ENCODE measurements at regions not wholly inside any gene's neighbourhood (a gene's known extent, or its start where the extent isn't known, plus 50 kb on each side); places are given as distances from the start of the nearest gene placed in this dataset.

GRCh38 chr18:10128921-10129501, 215.2 kb downstream of the VAPA start:
- H3K4me1 ChIP-seq (ENCODE audit: control insufficient read depth, insufficient read depth, low read length) = peaks cover 2% of the 10 kb centered on the region; the same call in 1 of the 2 replicates
- no peak overlapping the region for H3K14ac ChIP-seq (replicated peaks; ENCODE audit: low read depth, low read length)
- no peak overlapping the region for H2BK15ac ChIP-seq (ENCODE audit: low read depth, low read length)
- no peak overlapping the region for H3K18ac ChIP-seq (ENCODE audit: low read depth, low read length)
- dilution Hi-C loops (cut with HindIII; ENCODE audit: low sequenced_read_pairs, unreplicated experiment) = no loop called here
- ATAC-seq (ENCODE audit: low read depth) (no peak), DNase-seq (no peak)
- H3K9me1 ChIP-seq (ENCODE audit: insufficient read depth, low read length) = no peaks in the 10 kb centered on the region
- H2BK5ac ChIP-seq (ENCODE audit: low read depth, low read length, poor library complexity, severe bottlenecking) = no peak overlapping the region
- no peak overlapping the region for H4K5ac ChIP-seq (ENCODE audit: low read depth, low read length)
- no peak overlapping the region for H3K4ac ChIP-seq (ENCODE audit: low read depth, low read length)
- intact Hi-C loops (cut with micrococcal nuclease) = no loop called here
- TF ChIP-seq, protein P1, sequence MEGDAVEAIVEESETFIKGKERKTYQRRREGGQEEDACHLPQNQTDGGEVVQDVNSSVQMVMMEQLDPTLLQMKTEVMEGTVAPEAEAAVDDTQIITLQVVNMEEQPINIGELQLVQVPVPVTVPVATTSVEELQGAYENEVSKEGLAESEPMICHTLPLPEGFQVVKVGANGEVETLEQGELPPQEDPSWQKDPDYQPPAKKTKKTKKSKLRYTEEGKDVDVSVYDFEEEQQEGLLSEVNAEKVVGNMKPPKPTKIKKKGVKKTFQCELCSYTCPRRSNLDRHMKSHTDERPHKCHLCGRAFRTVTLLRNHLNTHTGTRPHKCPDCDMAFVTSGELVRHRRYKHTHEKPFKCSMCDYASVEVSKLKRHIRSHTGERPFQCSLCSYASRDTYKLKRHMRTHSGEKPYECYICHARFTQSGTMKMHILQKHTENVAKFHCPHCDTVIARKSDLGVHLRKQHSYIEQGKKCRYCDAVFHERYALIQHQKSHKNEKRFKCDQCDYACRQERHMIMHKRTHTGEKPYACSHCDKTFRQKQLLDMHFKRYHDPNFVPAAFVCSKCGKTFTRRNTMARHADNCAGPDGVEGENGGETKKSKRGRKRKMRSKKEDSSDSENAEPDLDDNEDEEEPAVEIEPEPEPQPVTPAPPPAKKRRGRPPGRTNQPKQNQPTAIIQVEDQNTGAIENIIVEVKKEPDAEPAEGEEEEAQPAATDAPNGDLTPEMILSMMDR (conservative IDR thresholded peaks at IDR 0.05; ENCODE audit: low read depth, low read length) = no peak
- no peak for TF ChIP-seq BHLHE40 (IDR thresholded peaks at IDR 0.05; ENCODE audit: low read depth, low read length)
- TF ChIP-seq FOS (IDR thresholded peaks at IDR 0.05; ENCODE audit: low read depth, low read length) = no peak
- no peak for TF ChIP-seq MAFK (IDR thresholded peaks at IDR 0.05; ENCODE audit: low read depth, low read length)
- no peak for TF ChIP-seq RAD21 (IDR thresholded peaks at IDR 0.05; ENCODE audit: low read length)
- no peak for TF ChIP-seq RFX5 (IDR thresholded peaks at IDR 0.05; ENCODE audit: low read depth, low read length)
- no peak for TF ChIP-seq ELK1 (IDR thresholded peaks at IDR 0.05; ENCODE audit: borderline replicate concordance, low read depth, low read length)
- TF ChIP-seq MXI1 (IDR thresholded peaks at IDR 0.05; ENCODE audit: borderline replicate concordance, low read depth, low read length) = no peak
- TF ChIP-seq RCOR1 (IDR thresholded peaks at IDR 0.05; ENCODE audit: insufficient replicate concordance, low read length) = no peak
- TF ChIP-seq POLR2A (IDR thresholded peaks at IDR 0.05; ENCODE audit: low read depth, low read length) = no peak
- no peak for TF ChIP-seq CEBPB (IDR thresholded peaks at IDR 0.05; ENCODE audit: low read depth, low read length)
- no peak for TF ChIP-seq MAZ (IDR thresholded peaks at IDR 0.05; ENCODE audit: borderline replicate concordance, low read depth, low read length)
- TF ChIP-seq SMC3 (IDR thresholded peaks at IDR 0.05; ENCODE audit: low read depth, low read length) = no peak
- no peak for TF ChIP-seq NFE2L2 (IDR thresholded peaks at IDR 0.05; ENCODE audit: low read depth, low read length)
- TF ChIP-seq USF2 (IDR thresholded peaks at IDR 0.05; ENCODE audit: low read depth, low read length) = no peak
- TF ChIP-seq CHD1 (IDR thresholded peaks at IDR 0.05; ENCODE audit: low read depth, low read length) = no peak
- no peak overlapping the region for H2AK9ac ChIP-seq (replicated peaks; ENCODE audit: low read depth, low read length, poor library complexity)
- H3K27ac ChIP-seq (ENCODE audit: insufficient read depth, low read length) = no peak overlapping the region
- H2BK20ac ChIP-seq (ENCODE audit: low read depth, low read length) = no peak overlapping the region
- no peak overlapping the region for H2AFZ ChIP-seq (replicated peaks; ENCODE audit: low read length, poor library complexity)
- H3K79me1 ChIP-seq (ENCODE audit: low read depth in 1 of 2, low read length in 2 of 2) = no peaks in the 10 kb centered on the region
- H3K4me2 ChIP-seq (ENCODE audit: low read depth, low read length) = no peak overlapping the region
- peaks cover 15% of the 10 kb centered on the region for H3K27me3 ChIP-seq (ENCODE audit: control insufficient read depth, insufficient read depth, low read length)
- H3K23ac ChIP-seq (ENCODE audit: low read depth, low read length) = no peak overlapping the region
- no peak overlapping the region for H2BK120ac ChIP-seq (ENCODE audit: low read depth, low read length)
- no peak overlapping the region for H4K8ac ChIP-seq (ENCODE audit: low read depth in 2 of 2, low read length in 2 of 2)
- in situ Hi-C loops (cut with MboI; ENCODE audit: low sequenced_read_pairs) = no loop called here
- ChIA-PET POLR2A (ENCODE audit: unreplicated experiment) (no interaction called here), CTCF (no interaction called here)
- H4K91ac ChIP-seq (ENCODE audit: insufficient read depth, low read depth, low read length) = no peak overlapping the region
- no peaks in the 10 kb centered on the region for H3K36me3 ChIP-seq (ENCODE audit: control insufficient read depth, insufficient read depth, low read length)
- BruUV-seq (replicated peaks) = no TSS peak
- WGBS, 2 experiments (ENCODE audit: extremely low coverage in 2 of 2, insufficient read length in 1 of 2) = 100% methylated on average over 1 of the region's 8 CpGs; no CpG with 5 or more reads in 1 of the 2 experiments
- H2AK5ac ChIP-seq (ENCODE audit: low read depth, low read length) = no peak overlapping the region
- no peaks in the 10 kb centered on the region for H4K20me1 ChIP-seq (ENCODE audit: insufficient read depth, low read length)
- no peak overlapping the region for H3K4me3 ChIP-seq (ENCODE audit: insufficient read depth, low read depth, low read length)
- no peak overlapping the region for H3K9ac ChIP-seq (ENCODE audit: low read depth, low read length)
- no peaks in the 10 kb centered on the region for H3K9me3 ChIP-seq (ENCODE audit: control insufficient read depth, insufficient read depth, low read length)
- H3K56ac ChIP-seq (ENCODE audit: extremely low read depth, insufficient read depth, low read length) = no peak overlapping the region

Measured in IMR-90 (cell line).